GM21825 (cell line): ENCODE measurements at regions not wholly inside any gene's neighbourhood (a gene's known extent, or its start where the extent isn't known, plus 50 kb on each side); places are given as distances from the start of the nearest gene placed in this dataset.

ENCODE experiments used
- ATAC-seq: cut with Tn5 transposase; IDR thresholded peaks from one replicate; pipeline ENCODE4 v1.9.1; 2021; ENCODE audit warnings: mild to moderate bottlenecking, moderate library complexity; ENCODE audit not compliant: unreplicated experiment

GRCh38 chr6:140932909-140933308 is 1199.8 kb upstream of the GJE1 start:
- ATAC-seq: no peak

GRCh38 chr6:140931581-140931980 is 1201.1 kb upstream of the GJE1 start:
- no peak for ATAC-seq

DNA sequence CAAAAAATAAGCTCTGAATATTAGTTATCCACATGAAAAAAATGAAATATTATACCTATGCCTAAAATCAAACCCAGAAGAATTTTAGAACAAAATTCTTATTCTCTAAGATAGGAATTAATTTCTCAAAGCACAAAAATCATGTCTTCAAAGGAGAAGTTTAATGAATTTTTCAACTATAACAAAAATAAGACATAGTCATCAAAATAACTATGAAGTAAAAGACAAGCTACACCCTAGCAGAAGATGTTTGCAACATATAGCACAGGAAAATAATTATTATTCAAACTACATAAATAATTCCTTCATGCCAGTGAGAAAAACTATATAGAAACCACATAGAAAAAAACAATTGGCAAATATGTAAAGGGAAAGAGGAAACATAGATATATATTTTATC is 1203.6 kb upstream of the GJE1 start:
- ATAC-seq: no peak

DNA sequence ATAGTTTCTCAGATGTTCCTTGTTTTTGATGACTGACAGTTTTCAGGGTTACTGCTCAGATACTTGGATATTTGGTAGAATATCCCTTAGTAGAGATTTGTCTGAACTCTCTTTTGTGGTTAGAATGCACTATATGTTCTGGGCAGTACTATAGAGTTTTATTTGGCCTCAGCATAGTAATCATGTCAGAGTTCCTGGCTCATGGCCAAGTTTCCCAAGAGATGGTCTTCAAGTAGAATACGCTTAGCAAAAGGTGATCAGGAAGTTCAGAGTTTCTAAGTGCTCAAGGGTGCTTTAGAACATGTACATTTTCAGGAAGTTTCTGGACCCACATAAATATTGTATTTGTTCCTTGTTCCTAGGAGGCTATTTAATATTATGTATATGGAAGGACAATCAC is 1209.7 kb upstream of the GJE1 start:
- no peak for ATAC-seq

DNA sequence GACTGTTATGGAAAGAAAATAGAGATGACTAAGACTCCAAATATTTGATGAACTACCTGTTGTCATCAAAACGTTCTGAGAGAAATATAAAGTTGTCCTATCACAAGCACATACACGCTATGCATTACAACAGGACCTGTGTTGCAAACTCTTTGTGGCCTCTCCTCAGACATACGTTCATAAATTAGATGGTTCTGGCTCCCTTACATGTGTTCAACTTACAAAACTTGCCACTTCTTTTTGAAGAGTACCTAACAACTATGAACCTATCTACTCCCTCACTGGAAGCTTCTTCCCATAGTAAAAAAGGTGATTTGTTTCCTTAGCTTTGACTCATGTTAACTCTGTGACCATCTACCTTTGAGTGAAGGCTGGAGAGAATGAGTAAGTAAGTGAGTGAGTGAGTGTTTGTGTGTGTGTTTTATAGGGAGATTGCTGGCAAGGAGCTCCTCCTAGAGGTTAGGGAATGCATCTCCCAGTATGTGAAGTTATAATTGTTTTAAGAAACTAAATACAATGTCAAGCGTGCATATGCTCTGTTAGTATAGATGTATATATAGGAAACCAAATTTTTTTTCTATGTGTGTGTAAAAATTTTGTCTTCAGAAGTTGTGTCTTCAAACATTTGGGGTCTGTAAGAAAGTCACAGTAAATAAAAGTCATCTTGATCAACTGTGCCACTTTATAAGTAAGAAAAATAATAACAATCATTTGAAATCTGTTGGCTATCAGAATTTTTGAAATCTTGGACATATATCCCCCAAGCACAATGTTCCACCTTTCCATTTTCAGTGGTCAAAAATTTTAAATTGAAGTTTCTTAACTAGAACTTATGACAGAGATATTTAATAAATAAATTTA is 1211.1 kb upstream of the GJE1 start:
- no peak for ATAC-seq

DNA sequence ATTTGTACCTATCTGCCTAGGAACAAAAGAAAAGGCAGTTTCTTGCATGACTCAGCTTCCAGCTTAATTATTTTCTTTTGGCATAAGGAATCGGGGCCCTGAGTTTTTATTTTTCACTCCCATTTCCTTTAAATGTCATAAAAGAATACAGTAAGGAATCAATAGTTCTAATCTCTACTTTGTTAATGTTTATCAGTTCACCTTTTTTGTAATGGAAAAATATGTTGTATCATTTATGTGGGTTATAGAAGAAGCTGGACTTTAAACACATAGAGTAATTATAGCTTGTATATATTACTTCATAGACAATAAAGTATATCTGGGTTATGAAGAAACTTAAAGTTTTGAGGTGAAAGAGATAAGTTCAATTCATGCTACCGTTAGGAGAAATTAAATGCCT is 1214.8 kb upstream of the GJE1 start:
- no peak for ATAC-seq

DNA sequence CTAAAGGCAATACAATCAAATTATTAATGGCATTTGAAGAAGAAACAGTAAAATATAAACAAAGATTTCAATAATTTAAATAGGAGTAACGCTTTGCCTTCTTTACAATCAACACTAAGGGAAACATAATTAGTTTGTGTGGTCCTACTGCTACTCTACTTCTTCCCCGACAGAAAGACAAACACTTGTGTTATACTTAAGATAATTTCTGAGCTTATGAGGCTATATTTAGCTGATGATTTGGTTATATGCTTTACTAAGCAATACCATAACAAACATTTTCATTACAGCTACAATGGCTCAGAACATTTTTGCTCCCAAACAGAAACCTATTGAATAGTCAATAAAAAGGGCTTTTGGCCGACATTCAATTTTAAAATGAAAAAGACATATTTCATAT is 1217.2 kb upstream of the GJE1 start:
- no peak for ATAC-seq

- no peak for ATAC-seq
Measured at GRCh38 chr6:140915103-140915502, 1217.6 kb upstream of the GJE1 start.

DNA sequence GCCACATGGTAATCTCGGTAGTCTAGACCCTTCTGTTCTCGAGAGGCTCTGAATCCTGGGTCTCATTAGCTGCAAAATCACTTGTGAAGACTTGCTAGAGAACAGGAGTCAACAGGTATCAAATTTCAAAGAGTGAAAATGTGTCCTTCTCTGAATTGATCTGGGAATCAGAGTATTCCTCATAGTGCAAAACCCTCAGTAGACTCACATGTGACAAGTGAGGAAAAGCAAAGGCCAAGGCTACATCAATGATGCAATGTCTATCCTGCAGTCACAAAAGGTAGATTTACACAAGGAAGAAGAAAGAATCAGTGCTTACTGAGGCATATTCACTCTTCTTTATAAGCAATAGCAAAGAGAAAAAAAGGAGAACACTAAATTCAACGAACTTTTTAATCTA is 1220.0 kb upstream of the GJE1 start:
- no peak for ATAC-seq

GRCh38 chr6:140909625-140910024 is 1223.1 kb upstream of the GJE1 start:
- ATAC-seq: no peak

DNA sequence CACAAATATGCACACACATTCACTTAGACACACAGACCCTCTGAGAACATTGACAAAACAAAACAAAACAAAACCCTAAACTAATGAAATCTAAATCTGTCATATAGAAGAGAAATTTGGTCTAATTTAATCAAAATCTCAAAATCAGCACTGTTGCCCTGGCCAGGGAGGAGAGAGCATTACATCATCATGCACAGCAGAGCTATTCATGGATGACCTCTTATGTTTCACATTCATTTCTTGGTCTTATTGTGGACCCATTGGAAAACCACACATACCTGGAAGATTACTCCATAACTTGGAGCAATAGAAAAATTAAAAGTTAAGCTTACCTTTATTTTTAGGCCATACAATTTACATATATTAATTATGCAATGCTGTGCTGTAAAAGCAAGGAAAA is 1223.6 kb upstream of the GJE1 start:
- ATAC-seq: no peak

DNA sequence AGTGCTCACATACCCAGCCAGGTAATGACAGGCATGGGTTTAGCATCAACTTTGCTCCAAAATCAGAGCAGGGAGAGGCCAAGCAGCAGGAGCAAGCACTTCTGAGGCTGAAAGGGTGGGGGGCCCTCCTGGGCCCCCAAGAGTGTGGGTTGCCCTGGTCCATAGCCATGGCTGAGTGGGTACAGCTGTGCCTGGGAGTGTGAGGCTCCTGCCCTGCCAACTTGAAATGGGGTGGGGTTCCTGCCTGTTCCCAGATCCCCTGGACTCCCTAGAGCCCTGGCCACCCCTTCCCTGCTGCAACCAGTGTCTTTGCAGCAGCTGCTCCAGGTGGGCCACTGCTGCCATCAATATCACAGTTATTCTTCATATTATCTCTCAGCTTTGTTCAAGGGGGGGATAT is 1224.2 kb upstream of the GJE1 start:
- no peak for ATAC-seq

DNA sequence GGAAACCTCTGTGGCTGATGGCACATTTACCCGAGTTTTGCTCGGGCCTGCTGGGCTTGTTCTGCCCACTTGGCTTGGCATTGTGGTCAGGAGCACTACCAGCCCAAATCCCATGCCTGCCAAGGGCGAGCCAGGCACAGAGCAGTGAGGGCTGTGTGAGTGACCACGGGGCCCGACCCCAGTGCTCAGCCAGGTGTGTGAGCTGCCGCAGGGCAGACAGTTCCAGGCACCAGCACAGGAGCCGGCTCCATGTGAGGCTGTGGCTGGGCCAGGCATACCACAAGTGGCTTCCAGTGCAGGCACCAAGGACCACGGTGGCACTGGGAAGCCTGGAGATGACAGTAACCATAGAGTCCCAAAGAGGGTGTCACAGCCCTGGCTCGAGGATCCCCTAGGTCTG is 1225.5 kb upstream of the GJE1 start:
- ATAC-seq: no peak

GRCh38 chr6:140905724-140906123 is 1227.0 kb upstream of the GJE1 start:
- ATAC-seq: no peak

GRCh38 chr6:140905050-140905449 is 1227.7 kb upstream of the GJE1 start:
- ATAC-seq: no peak

GRCh38 chr6:140897804-140898573 is 1234.7 kb upstream of the GJE1 start:
- no peak for ATAC-seq

- ATAC-seq: no peak
Measured at GRCh38 chr6:140897349-140897748, 1235.4 kb upstream of the GJE1 start.

GRCh38 chr6:140893432-140893831 is 1239.3 kb upstream of the GJE1 start:
- no peak for ATAC-seq

DNA sequence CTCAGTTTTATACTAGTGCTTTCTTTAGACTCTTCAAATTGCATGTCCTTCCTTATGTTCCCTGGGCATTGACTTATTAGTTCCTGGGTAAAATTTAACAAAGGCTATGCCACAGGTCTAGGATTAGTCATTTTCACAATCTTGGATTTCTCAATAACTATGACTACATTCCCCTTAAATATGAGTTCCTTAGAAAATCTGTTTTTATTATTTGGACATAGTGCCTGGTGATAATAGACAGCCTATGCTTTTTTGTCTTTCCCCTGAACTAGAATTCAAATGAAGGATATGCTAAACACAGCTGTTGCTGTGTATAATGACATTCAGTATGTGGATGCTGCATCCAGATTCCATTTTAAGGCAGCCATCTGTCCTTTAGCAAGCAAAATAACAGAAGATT is 1252.8 kb upstream of the GJE1 start:
- ATAC-seq: no peak

DNA sequence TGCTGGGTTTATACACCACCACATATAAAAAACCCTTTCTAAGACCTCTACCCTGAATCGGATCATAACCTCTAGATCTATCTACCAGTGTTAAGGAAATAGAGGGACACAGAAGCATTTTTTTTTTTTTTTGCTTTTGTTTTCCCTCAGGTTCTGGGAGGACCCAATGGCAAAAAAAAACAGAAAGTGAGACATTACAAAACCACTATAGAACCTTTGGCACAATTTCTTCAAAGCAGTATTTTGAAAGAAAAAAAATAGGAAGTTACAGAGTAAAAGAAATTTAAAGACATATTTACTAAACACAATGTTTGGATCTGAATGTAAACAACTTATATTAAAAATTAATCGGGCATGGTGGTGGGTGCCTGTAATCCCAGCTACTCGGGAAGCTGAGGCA is 1258.7 kb upstream of the GJE1 start:
- ATAC-seq: no peak

DNA sequence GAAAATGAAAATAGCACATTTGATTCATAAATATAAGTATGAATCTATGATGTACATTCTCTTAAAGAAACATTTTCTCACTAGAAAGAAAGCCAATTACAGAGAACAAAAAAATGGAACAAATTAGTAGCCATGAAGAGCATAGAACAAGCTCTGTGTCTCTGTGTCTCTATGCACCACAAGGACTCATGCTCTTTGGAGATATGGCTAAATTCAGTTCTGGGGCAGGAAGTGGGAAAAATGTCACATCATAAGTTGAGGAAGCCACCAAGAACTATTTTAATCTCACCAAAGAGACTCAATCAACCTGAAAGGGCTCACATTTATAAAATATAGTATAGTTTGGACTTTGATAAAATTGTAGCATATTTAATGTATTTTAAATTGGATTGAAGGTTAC is 1259.8 kb upstream of the GJE1 start:
- no peak for ATAC-seq

DNA sequence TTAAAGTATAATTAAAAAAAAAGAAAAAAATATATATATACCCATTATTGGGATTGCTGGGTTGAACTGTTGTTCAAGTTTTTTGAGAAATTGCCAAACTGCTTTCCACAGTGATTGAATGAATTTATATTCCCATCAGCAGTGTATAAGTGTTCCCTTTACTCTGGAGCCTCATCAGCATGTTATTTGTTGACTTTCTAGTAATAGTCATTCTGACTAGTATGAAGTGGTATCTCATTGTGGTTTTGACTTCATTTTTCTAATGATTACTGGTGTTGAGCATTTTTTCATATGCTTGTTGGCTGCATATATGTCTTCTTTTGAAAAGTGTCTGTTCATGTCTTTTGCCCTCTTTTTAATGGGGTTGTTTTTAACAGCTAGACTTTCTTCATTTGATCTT is 1260.8 kb upstream of the GJE1 start:
- no peak for ATAC-seq
